AG04450 (cell line): ENCODE measurements at regions not wholly inside any gene's neighbourhood (a gene's known extent, or its start where the extent isn't known, plus 50 kb on each side); places are given as distances from the start of the nearest gene placed in this dataset.

ENCODE experiments used
- CTCF ChIA-PET: fragments of 300-600, 350-600 bp; formaldehyde crosslinking; extraction: SDS; loops from one replicate; lab custom pipeline; 2022; ENCODE audit warnings: antibody characterized with exemption, inconsistent platforms; lab: Charles Lee
- POLR2A ChIA-PET: fragments of 350-600 bp; formaldehyde crosslinking; extraction: SDS; loops from one replicate; lab custom pipeline; 2021; ENCODE audit warnings: antibody characterized with exemption, inconsistent platforms; lab: Yijun Ruan, JAX
- DNase-seq: peaks from one replicate; pipeline ENCODE4 v3.0.0-alpha.2; 2011; ENCODE audit warnings: low read depth, low spot score
- H3K27ac ChIP-seq: one replicate; pipeline ENCODE4 v1.5.1; 2012; ENCODE audit warnings: low read depth, low read length, control low read depth
- H3K27me3 ChIP-seq: one replicate; pipeline ENCODE4 v1.6.0; 2012; ENCODE audit warnings: low read length; ENCODE audit not compliant: control insufficient read depth, insufficient read depth
- H3K4me3 ChIP-seq: 2 replicates; pipeline ENCODE4 v1.5.1; 2011; ENCODE audit warnings: mild to moderate bottlenecking, low read depth, low read length, control low read depth
- H3K9me3 ChIP-seq: 2 replicates; pipeline ENCODE4 v1.5.1; 2012; ENCODE audit warnings: low read length; ENCODE audit not compliant: control insufficient read depth, insufficient read depth
- CTCF ChIP-seq: IDR thresholded peaks from 2 replicates; pipeline ENCODE4 v1.5.1; 2011; ENCODE audit warnings: low read depth, low read length, control low read depth, inconsistent platforms

GRCh38 chr13:61170856-61171255 is 244.8 kb downstream of the PCDH20 start:
- no peak for DNase-seq
- no peak for TF ChIP-seq CTCF
- Histone ChIP-seq H3K9me3 (no peaks in the 10 kb centered on the region), H3K4me3 (no peak overlapping the region), H3K27me3 (no peaks in the 10 kb centered on the region), H3K27ac (no peak overlapping the region)
- POLR2A ChIA-PET: no interaction called here
- CTCF ChIA-PET: no interaction called here

GRCh38 chr13:61162636-61163035 is 253.0 kb downstream of the PCDH20 start:
- no peak for DNase-seq
- POLR2A ChIA-PET: no interaction called here
- no peak for TF ChIP-seq CTCF
- H3K9me3 ChIP-seq: no peaks in the 10 kb centered on the region
- H3K4me3 ChIP-seq: no peak overlapping the region
- CTCF ChIA-PET: no interaction called here
- H3K27me3 ChIP-seq: no peaks in the 10 kb centered on the region
- no peak overlapping the region for H3K27ac ChIP-seq

GRCh38 chr13:61162106-61162505 is 253.5 kb downstream of the PCDH20 start:
- Histone ChIP-seq H3K27ac (no peak overlapping the region), H3K4me3 (no peak overlapping the region), H3K27me3 (no peaks in the 10 kb centered on the region), H3K9me3 (no peaks in the 10 kb centered on the region)
- ChIA-PET POLR2A (no interaction called here), CTCF (no interaction called here)
- no peak for TF ChIP-seq CTCF
- no peak for DNase-seq

GRCh38 chr13:61156753-61157152 is 258.9 kb downstream of the PCDH20 start:
- H3K4me3 ChIP-seq: no peak overlapping the region
- POLR2A ChIA-PET: no interaction called here
- TF ChIP-seq CTCF: no peak
- H3K9me3 ChIP-seq: no peaks in the 10 kb centered on the region
- DNase-seq: no peak
- H3K27me3 ChIP-seq: no peaks in the 10 kb centered on the region
- H3K27ac ChIP-seq: no peak overlapping the region
- CTCF ChIA-PET: no interaction called here

- CTCF ChIA-PET: no interaction called here
- no peak overlapping the region for H3K27ac ChIP-seq
- no peak overlapping the region for H3K4me3 ChIP-seq
- POLR2A ChIA-PET: no interaction called here
- H3K9me3 ChIP-seq: peaks cover 3% of the 10 kb centered on the region
- no peaks in the 10 kb centered on the region for H3K27me3 ChIP-seq
- TF ChIP-seq CTCF: no peak
- DNase-seq: no peak
Measured at GRCh38 chr13:61151062-61151461, 264.6 kb downstream of the PCDH20 start.
